Dedifferentiated amniotic fluid mesenchymal stem cell (primary cell): ENCODE measurements at regions not wholly inside any gene's neighbourhood (a gene's known extent, or its start where the extent isn't known, plus 50 kb on each side); places are given as distances from the start of the nearest gene placed in this dataset.
A peak's percentile ranks its signal among the peaks of the same experiment; 100 is the strongest.
"Not testable (repeated sequence)": the region's sequence is repeated elsewhere in the genome, so short reads cannot be mapped to it uniquely, and the experiment has no call there.

ENCODE experiments used
- DNase-seq: peaks from one replicate; pipeline ENCODE4 v3.0.0-alpha.2; 2016; ENCODE audit errors: extremely low spot score

DNA sequence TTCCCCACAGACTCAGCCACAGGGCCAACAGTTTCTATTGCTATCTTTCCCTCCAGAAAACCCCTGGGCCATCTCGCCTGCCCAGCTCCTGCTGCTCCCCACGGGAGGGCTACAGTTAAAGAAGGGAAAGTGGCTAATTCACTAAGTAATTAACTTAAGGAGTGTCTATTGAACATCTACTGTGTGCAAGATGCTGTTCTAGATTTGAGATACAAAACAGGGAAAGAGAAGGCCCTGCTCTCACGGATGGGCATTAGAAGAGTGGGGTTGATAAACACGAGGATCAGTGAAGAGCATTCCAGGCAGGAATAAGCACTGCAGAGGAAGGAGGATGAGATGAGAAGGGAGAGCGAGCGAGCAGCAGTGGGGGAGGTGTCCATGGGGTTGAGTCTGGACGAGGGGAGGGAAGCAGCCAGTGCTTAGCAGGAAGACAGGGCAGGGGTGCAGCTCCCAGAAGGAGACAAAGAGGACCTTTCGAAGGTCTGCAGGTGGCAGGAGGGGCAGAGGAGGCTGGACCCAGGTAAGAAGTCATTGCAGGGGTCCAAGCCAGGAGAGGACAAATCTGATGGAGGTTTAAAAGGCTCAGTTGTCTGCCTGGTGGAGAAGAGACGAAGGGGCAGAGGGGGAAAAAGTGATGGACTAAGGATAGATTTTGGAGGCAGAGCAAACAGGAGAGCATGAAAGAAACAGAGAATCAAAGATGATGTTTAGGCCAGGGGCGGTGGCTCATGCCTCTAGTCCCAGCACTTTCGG, 64.7 kb downstream of the KLF15 start:
- no peak for DNase-seq

DNA sequence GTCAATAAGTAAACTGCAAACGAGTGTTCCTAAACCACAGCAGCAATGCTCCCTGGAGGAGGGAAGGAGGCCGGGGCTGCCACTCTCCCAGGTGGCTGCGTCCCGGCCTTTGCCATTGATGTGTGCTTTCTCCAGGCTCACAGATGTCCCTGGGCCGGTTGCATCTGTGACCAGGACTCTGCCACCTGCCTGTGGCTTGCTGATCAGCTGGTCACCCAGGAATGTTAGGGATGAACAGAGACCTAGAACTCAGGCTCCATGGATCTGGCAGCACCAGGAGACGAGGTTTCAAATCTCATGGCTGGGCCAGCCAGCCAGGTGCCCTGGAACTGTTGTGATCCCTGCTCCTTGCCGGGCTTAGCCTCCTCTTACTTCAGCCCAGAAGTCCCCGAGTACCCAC, 65.7 kb downstream of the KLF15 start:
- DNase-seq: no peak

DNA sequence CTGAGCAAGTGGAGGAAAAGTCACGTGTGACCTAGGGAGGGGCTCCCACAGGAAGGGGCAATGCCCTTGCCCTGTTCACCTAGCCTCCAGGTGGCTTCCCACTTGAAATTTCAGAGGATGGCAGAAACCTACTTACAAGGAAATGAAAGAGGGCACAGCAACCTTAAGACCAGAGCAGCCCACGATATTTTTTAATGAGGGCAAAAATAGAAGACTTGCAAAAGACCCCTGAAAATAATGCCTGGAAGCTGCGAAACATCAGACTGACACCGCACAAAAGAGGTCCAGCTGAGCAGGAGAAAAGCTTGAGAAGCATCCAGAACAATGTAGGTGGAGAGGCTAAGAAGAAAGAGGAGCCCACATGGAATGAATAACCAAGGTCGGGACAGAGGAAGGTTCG, 66.1 kb downstream of the KLF15 start:
- no peak for DNase-seq

DNA sequence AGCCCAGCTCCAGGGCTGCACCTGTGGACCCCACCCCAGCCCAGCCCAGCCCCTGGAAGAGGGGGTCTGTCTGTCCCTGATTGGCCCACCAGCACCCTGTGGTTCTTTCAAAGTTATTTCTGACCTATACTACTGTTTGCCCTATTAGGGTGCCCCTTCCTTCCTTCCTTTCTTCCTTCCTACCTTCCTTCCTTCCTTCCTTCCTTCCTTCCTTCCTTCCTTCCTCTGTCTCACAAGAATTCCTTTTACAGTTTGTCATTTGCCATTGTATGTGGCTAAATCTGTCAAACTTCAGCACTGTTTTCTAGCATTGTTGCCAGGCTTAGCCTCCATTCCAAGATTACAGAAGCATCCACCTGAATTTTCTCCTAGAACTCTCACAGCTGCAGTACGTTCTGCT, 66.9 kb downstream of the KLF15 start:
- no peak for DNase-seq

DNA sequence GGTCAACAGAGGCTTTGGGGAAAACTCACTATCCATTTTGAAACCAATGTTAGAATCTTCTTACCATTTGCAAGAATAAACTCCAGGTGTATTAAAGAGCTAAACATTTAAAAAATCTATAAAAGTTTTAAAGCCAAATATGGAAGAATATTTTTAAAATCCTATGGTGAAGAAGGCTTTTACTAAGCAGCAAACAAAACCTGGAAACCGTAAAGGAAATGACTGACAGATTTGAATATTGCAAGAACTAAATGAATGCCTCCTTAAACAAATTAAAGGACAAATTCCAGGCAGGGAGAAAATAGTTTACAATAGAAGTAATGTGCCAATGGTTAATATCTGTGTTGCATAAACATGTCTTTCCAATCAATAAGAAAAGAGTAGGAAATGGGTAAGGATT, 68.1 kb downstream of the KLF15 start:
- DNase-seq: no peak

DNA sequence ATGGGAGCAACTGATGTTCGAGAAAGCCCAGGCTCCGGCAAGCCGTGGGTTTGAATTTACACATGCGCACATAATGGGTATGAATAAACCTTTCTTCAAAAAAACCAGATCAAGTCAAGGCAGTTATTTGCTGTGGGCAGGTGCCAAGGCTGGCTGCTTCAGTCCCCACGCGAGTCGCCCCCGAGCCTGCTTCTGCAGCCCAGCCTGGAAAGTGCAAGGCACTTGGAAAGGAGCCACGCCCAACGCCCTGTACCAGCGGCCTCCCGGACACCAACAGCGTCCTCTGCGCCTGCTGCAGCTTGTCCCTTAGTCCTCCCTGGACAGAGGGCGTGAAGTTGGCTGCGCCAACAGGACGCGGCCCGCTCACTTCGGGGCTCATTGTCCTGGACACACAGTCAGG, 68.9 kb downstream of the KLF15 start:
- DNase-seq: no peak

DNA sequence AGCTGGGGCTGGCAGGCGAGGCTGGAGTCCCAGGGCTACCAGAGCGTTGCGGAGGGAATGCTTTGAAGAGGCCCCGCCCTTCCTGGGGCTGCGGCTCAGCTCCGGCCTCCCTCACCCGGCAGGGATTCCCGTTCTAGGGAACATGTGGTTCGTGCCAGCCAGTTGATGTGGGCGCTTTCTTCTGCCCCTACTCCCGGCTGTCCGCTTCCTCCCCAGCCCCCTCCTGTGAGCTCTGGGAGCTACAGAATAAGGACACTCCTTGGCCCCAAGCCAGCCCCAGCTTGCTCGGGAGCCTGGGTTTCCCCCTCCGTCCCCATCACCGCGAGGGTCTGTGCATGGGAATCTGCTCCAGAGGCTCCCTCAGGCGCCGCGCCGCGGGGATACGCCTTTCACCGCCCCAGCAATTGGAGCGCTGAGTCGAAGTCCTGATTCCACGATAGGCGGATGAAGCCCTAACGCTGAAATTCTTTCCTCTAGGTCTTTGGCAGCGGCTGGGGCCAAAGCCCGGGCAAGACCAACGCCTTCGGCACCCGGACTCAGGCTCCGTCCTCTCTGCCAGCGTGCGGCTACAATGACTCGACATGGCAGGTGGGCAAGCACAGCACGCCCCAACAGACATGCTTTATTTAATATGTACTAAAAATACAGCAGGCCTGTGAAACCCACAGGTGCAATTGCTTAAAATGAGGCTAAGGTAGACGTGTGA, 69.5 kb downstream of the KLF15 start:
- DNase-seq: peak; percentile 48

DNA sequence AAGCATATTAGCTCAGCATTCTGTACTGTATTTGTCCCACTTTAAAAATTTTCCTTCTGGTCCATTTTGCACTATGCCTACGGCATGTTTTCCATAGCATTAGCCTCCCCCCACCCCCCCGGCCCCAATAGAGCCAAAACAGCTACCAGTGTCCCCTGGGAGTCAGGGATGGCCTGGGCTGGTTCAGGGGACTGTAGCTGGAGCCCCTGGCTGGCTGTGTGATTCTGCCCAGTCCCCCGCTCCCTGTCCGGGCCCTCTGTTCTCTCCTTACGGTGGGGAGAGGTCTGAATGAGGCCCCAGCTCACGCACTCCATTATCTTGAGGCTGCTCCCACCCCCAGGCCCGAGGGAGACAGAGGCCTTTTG, 70.1 kb downstream of the KLF15 start:
- DNase-seq: no peak

DNA sequence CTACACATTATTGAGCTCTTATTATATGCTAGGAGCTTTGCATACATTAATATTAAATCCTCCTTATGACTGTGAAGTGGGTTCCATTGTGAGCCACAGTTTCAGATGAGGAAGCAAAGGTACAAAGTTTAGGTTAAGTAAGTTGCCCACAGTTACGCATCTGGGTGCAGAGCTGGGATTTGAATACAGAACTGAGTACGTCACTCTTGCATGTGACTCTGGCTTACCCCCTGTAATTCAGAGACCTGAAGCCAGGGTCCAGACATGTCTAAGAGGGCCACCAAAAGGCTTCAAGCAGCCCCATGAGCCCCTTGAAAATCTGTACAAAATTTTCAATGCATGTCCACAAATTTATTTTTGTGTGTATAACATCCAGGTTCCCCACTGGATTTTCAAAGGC, 71.8 kb downstream of the KLF15 start:
- DNase-seq: no peak

DNA sequence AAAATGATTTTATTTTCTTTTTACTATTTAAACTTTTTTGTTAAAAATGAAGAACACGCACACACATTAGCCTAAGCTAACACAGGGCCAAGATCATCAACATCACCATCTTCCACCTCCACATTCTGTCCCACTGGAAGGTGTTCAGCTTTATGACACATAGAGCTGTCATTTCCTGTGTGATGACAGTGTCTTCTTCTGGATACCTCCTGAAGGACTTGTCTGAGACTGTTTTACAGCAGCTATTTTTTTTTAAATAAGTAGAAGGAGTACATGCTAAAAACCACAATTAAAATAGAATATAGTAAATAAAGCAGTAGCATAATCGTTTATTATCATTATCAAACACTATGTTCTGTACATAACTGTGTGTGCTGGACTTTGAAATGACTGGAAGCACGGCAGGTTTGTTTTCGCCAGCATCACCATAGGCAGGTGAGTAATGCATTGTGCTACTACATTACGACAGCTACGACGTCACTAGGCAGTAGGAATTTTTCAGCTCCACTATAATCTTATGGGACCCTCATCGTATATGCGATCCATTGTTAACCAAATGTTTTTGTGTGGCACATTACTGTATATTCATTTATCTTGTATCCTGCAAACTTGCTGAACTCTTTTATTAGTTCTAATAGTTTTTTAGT, 72.8 kb downstream of the KLF15 start:
- no peak for DNase-seq

DNA sequence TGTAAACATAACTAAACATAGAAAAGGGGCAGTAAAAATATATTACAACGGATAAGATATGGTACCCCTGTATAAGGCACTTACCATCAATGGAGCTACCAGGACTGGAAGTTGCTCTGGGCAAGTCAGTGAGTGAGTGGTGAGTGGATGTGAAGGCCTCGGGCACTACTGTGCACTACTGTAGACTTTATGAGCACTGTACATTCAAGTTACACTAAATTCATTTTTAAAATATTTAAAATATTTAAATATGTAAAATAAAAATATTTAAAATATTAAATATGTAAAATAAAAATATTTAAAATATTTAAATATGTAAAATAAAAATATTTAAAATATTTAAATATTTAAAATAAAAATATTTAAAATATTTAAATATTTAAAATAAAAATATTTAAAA, 73.6 kb downstream of the KLF15 start:
- not testable (repeated sequence) for DNase-seq

DNA sequence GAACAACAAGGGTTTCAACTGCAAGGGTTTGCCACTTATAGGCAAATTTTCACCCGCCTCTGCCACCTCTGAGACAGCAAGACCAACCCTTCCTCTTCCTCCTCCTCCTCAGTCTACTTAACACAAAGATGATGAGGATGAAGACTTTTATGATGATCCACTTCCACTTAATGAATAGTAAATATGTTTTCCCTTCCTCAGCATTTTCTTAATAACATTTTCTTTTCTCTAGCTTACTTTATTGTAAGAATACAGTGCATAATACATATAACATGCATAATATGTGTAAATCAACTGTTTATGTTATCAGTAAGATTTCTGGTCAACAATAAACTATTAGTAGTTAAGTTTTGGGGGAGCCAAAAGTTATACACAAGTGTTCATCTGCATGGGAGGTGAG, 77.4 kb downstream of the KLF15 start:
- DNase-seq: no peak

DNA sequence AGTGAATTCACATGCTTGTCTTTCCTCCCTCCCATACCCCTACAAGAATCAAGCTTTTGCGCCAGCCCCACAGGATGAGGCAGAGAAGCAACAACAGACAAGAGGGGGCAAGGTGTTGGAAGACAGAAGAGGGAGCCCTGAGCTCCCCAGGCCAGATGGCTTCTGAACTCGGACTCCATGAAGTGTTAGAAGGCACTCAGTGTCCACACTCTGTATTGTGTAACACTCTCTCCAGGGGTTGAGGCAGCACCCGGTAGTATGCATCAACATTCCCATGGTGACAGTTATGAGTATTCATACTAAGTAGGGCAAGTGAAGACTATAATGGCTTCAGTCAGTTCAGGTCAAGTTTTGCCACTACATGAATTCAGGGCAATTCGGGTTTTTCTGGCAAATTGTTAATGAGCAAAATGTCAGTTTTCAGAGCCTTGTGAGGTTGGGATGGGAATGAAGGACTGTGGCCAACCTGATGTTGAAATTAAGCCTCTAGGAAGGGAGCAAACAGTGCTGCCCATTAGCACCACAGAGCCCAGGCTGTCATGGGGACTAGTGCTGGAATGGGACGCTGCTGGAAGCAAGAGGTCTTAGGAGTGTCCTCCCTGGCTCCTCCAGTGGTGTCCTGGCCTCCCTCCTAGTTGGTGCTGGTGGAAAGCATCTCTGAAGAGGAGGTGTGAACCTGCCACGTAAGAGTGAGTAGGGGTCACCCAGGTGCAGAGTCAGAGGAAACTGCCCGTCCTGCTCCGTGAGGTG, 79.4 kb downstream of the KLF15 start:
- DNase-seq: no peak

DNA sequence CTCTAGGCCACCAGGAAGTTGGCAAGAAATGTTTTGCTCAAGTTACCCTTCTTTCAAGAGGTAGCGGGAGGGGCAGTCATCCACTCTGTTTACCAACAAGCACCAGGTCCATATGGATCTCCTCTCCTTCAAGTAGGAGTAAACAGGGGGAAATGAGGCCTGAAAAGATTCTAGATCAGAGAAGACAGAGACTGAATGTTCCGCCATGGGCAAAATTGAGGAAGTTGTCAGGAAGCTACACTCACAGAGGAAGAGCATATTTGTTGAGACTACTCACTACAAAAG, 81.6 kb downstream of the KLF15 start:
- DNase-seq: no peak

DNA sequence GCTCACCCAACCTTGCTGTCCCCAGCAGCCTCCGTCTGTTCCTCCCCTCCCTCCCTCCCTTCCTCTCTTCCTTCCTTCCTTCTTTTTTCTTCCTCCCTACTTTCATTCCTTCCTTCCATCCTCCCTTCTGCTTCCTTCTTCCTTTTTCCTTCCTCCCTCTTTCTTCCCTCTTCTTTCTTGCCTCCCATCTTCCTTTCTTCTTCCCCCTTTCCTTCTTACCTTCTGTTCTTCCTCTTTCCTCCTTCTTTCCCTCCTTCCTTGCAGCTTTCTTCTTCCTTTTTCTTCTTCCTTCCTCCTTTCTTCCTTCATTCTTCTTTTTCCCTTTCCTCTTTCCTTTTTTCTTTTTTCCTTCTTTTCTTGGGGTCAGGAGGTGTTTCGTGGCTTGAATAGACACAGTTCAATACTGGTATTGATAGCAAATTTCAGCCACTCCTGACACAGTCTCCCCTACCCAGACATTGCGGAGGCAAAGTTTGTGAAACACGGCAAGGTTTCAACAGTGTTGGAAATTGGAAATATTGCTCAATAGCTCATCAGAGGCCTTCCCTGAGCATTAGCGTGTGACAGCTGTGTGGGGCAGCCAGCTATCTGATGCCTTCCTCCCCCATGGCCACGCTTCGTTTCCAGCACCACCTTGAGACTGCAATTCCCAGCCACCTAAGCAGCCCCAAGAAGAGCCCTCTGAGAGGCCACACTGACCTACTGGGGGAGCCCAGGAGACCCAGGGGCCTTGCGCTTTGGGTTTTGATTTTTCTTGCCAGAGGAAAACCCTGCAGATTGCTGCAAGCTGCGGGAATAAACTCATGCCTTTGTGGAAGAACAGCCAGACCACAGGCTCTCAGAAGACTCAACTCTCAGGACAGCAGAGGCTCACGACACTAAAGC, 82.2 kb downstream of the KLF15 start:
- no peak for DNase-seq

DNA sequence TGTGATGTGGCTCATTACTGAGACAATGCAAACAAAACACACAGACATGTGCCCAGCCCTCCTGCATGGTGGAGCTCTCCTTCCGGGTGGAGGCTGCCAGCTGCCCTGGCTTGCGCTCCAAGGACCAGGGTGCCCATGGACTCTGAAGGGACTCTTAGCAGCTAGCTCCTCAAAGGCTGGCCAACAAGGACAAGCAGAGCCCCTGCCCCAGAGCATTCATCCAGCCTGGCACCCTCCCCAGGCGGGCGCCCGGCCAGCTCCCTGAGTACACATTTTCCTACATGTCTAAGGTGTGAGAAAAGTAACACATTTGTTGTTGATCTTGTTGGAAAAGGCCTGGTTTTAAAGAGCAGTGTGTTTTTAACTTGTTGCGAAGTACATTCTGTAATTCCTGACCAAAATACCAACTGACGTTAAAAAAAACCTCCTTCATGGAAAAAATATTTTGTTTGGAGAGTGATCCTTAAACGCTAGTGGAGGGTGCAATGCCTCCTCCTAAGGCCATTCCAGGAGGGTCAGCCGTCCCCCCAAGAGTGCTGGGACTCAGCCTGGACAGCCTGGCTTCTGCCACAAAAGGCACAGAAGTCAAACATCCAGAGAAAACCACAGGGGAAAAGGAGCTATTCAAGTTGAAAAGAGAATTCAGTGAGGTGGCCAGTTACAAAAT, 86.9 kb downstream of the KLF15 start:
- DNase-seq: no peak

DNA sequence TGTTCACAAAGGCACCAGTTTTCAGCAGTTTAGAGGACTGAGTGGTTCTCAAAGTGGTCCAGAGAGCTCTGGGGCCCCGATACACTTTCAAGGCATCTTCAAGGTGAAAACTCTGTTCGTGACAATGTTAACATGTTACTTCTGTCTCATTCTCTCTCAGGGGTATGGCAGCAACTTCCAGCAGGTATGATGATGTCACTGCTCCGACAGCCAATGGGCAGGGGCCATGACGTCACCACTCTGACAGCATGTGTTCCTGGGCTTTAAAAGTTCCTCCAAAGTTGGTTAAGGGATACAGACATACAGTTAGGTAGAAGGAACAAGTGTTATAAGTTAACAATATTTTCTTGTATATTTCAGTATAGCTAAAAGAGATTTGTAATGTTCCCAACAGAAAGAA, 87.9 kb downstream of the KLF15 start:
- DNase-seq: no peak

DNA sequence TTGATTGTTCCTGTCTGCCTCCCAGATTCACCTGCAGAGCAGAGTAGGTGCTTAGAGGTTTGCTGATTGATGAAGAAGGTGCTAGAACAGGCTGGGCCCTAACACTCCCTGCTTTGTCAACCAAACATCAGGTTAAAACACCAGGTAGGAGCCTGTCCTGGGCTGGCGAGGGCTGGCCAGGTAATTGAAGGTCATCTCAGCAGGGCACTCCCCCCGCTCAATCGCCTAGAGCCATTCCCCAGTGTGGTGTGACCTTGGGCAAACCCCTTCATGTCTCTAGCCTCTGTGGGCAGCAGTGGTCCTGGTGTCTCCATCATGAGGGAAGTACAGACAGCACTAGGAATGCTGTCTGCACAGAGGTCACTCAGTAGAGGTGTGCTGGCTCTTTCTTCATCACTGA, 88.3 kb downstream of the KLF15 start:
- no peak for DNase-seq

DNA sequence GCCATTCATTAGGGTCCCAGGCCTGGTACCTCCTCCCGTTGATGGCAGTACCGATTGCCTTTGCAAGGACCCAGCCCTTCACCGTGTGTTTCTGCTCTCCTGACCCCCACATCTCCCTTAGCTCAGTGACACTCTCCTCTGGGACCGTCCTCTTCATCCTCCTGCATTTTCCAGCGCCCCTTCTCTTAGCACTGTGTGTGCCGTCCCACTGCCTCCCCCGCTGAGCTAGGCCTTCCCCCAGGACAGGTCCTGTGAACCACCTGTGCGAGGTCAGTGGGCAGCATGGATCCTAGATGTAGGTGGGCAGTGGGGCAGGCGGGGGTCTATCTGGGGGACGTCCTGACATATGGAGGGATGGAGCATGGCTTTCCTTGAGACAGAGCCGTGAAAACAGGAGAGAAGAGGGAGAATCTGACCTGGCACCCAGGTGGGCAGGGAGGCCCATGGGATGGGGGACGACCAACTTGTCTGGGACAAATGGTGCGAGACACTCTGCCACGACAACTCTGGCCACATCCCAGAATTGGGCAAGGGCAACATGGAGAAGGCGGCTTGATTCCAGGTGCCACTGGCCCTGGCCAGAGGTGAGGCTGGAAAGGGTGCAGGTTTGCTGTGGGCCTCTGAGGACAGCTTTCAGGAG, 87.7 kb upstream of the ALDH1L1 start:
- DNase-seq: no peak

DNA sequence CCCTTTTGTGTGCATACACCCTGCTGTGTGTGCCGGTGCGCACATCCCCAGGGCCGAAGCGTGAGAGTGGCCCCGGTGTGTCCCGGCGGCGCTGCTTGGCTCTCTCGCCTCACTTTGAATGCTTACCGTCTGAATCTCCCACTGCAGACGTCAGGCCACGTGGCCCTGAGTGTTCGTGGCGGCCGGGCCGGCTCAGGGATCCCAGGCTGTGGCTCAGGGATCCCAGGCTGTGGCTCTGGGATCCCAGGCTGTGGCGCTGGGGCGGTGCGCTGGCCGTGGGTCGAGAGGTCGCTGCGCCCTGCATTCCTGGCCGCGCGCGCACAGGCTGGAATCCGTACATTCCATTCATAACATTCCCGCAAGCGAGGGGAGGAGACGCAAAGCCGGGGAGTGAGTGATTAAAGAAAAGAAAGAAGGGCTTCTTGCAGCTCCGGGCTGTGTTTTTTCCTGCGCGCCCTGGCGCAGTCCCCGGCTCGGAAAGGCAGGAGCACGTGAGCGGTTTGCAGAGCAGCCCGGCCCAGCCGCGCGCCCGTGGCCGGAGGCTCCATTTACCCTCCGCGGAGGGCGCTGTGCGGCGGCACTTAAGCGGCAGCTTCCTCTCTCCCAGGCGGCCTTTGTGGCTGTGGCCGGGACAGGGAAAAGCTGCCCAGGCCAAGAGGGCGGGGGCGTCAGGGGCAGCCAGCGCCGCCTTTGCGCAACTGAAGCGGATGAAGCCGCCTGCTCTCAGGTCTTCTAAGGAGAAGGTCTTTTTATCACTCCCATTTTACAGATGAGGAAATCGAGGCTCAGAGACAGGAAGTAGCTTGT, 87.0 kb upstream of the ALDH1L1 start:
- peak; percentile 79 for DNase-seq
